Amygdala (tissue), 56 donors: ENCODE measurements at regions not wholly inside any gene's neighbourhood (a gene's known extent, or its start where the extent isn't known, plus 50 kb on each side); places are given as distances from the start of the nearest gene placed in this dataset.
"Not testable (repeated sequence)": the region's sequence is repeated elsewhere in the genome, so short reads cannot be mapped to it uniquely, and the experiment has no call there.

ENCODE experiments used
- DNase-seq, 56 donors: peaks; one replicate each; lab custom pipeline; 2025; lab: John Stamatoyannopoulos, UW

DNA sequence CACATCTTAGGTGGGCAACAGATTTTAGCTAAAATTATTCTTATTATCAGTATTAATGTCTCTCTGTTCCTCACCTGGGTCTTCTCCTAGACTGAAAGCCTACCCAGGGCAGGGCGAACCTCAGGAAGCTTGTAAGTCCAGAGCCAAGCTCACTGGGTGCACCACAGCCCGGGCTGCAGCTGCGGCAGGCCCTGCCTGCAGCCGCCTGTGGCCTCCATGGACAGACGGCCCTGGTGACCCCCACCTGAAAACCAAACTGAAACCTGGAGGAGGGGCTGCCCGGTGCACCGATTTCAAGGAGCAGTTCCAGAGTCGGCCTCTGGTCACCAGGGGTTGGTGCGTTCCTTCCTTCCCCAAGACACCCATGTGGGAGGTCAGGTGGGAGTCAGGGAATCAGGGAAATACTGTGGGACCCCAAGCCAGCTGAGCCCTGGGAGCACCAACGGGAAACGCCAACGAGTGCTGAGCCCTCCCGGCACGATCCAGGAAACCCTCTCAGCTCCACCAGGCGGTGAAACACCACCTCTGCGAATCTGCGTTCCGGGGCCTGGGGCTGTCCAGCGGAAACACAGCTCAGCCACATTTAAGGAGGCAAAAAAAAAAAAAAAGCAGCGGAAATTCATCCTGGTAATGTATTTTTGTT is 68.6 kb upstream of the PPP1R26 start:
- DNase-seq: no peak

- not testable (repeated sequence) for DNase-seq
Observed at GRCh38 chr9:135411605-135412004, 68.0 kb upstream of the PPP1R26 start.

GRCh38 chr9:135412315-135413085 is 67.1 kb upstream of the PPP1R26 start:
- DNase-seq: peak in 43 of 56 donors; percentile 10 to 81 (median 50)

DNA sequence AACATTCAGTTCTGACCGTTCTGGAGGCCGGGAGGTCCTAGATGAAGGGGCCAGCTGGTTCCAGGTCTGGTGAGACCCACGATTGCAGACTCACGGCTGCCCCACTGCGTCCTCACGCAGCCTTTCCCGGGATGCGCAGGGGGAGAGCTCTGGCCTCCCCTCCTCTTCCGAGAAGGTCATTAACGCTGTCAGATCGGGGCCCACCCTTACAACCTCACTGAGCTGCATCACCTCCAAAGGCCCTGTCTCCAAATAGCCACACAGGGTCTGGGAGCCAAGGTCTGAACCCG is 66.6 kb upstream of the PPP1R26 start:
- no peak for DNase-seq

DNA sequence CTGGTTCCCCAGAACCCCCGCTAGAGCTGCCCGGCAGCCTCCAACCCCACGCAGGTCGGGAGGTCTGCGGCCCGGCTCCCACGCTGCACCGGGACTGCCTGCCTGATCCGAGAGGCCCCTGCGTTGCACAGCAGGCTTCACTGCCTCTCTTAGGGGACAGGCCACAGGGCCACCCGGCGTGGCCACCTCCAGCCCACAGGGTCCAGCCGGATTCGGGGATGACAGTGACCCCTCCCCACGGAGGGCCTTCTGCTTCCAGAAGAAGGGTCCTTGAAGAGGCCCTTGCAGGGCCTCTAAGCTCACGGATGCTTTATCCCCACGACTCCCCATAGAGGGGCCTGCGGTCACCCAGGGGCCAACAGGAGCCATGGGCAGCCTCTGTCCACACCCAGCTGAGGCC is 66.1 kb upstream of the PPP1R26 start:
- DNase-seq: no peak

DNA sequence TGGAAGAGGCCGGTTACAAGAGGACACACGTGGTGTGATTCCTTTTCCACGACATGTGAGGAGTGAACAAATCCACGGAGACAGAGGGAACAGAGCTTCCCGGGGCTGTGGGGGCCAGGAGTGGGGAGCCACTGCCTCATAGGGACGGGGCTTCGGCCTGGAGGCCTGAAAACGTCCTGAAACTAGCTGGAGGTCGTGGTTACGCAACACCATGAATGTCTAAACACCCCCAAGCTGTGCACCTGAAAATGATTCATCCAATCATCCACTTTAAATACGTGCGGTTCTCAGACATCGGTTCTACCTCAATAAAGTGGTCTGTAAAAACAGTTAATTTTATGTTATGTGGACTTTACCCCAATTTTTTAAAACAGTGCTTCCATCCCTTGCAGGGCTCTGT is 65.3 kb upstream of the PPP1R26 start:
- no peak for DNase-seq

DNA sequence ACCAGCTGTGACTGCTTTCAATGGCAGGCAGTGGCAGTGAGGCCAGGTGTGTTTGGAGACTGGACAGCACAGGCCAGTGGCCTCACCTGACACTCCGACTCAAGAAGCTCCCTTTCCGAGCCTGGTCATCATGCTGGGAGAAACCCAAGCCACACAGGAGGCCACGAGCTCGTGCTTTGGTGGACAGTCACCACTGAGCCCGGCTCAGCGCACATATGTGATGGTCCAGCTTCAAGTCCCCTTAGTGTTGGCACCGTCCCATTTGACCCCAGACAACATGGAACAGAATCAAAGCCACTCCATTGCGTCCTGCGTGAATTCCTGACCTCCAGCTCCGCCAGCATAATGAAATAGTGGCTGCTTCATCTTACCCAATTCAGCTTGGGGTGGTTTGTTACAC is 64.0 kb upstream of the PPP1R26 start:
- DNase-seq: no peak

DNA sequence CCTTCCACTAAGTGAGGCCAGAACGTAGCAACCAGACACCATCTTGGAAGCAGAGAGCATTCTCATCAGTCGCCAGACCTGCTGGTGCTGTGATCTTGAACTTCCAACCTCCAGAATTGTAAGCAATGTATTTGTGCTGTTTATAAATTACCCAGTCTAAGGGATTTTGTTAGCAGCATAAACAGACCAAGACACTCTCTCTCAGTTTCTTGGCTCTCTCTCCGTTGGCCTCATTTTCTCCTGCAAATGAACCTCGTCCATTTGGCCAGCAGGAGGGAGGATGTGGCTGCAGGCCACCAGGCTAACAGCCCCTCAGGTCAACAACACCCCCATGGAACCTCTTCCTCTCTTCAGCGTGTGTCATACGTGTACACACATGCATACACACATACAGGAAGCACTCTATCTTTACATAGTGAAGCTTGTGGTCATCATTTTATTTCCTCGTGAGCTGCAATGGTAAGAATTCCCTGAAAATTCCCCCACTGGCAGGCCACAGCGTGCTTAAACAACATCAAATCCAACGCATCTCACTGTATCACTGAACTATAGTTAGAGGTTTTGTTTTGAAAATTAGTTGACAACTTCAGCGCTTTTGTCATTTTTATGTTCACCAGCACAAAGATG is 62.8 kb upstream of the PPP1R26 start:
- no peak for DNase-seq

- DNase-seq: no peak
Observed at GRCh38 chr9:135418161-135418560, 61.4 kb upstream of the PPP1R26 start.

GRCh38 chr9:135419106-135419505 is 60.5 kb upstream of the PPP1R26 start:
- no peak for DNase-seq

- peak in 23 of 56 donors; percentile 9 to 70 (median 28) for DNase-seq
Observed at GRCh38 chr9:135422341-135422944, 57.1 kb upstream of the PPP1R26 start.

GRCh38 chr9:135423725-135424124 is 55.9 kb upstream of the PPP1R26 start:
- no peak for DNase-seq
